Tibial nerve (tissue), 3 donors: ENCODE measurements at regions not wholly inside any gene's neighbourhood (a gene's known extent, or its start where the extent isn't known, plus 50 kb on each side); places are given as distances from the start of the nearest gene placed in this dataset.

ENCODE experiments used
- POLR2A ChIP-seq, 2 donors: fragments of 450-650 bp; IDR thresholded peaks; one replicate each; pipeline ENCODE4 v1.6.1; 2017; ENCODE audit warnings: antibody characterized with exemption in 2 of 2, mild to moderate bottlenecking in 2 of 2, moderate library complexity in 2 of 2
- TF ChIP-seq, protein P1 (sequence below), 5 experiments: fragments of 200-600 bp in 3 of 5; fragments of 450-650 bp in 2 of 5; sonication (generic) in 3 of 5; IDR thresholded peaks; one replicate each; pipeline ENCODE4 v1.5.1; 2016 to 2019; ENCODE audit warnings: antibody characterized with exemption in 5 of 5, mild to moderate bottlenecking in 3 of 5, moderate library complexity in 2 of 5

DNA sequence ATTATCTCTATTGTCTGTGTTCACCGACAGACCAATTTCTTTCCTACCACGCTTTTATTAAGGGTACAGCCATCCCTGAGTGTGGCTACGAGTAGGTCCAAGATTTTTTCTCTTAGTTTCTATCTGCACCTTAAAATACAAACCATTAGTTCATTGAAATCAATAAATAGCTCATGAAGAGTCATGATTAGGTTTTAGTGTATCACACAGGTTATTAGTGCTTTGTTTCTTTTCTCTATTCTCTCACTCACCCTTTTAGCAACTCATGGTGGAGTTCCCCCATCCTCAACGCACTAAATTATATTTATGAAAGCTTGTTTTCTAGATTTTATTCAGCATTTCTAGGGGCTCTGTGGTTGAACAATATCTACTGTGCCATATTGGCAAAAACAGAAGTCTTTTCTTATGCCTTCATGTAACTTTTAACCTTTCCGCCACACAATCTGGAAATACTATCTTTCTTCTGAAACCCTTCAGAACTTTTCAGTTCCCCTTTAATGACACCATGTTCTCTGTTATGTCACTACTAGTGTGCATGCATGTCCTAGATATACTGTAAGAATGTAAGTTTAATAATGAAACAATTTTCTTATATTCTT is 128.2 kb upstream of the LAMA2 start:
- no peak for TF ChIP-seq POLR2A (IDR thresholded peaks at IDR 0.05)
- TF ChIP-seq, protein P1, sequence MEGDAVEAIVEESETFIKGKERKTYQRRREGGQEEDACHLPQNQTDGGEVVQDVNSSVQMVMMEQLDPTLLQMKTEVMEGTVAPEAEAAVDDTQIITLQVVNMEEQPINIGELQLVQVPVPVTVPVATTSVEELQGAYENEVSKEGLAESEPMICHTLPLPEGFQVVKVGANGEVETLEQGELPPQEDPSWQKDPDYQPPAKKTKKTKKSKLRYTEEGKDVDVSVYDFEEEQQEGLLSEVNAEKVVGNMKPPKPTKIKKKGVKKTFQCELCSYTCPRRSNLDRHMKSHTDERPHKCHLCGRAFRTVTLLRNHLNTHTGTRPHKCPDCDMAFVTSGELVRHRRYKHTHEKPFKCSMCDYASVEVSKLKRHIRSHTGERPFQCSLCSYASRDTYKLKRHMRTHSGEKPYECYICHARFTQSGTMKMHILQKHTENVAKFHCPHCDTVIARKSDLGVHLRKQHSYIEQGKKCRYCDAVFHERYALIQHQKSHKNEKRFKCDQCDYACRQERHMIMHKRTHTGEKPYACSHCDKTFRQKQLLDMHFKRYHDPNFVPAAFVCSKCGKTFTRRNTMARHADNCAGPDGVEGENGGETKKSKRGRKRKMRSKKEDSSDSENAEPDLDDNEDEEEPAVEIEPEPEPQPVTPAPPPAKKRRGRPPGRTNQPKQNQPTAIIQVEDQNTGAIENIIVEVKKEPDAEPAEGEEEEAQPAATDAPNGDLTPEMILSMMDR (IDR thresholded peaks at IDR 0.05) = no peak
